DND-41 (cell line): ENCODE measurements at regions not wholly inside any gene's neighbourhood (a gene's known extent, or its start where the extent isn't known, plus 50 kb on each side); places are given as distances from the start of the nearest gene placed in this dataset.

Source experiments
- EZH2 ChIP-seq: IDR thresholded peaks from 3 replicates; pipeline ENCODE4 v1.6.1; 2012; ENCODE audit warnings: borderline replicate concordance, low read depth, mild to moderate bottlenecking, moderate library complexity, low read length, inconsistent platforms; ENCODE audit not compliant: severe bottlenecking
- TF ChIP-seq, protein P1 (sequence below): IDR thresholded peaks from 2 replicates; pipeline ENCODE4 v1.5.1; 2012; ENCODE audit warnings: borderline replicate concordance, low read length, moderate library complexity, mild to moderate bottlenecking; ENCODE audit not compliant: poor library complexity, severe bottlenecking; ENCODE audit errors: extremely low read depth

GRCh38 chrX:79524642-79525041, 157.5 kb upstream of the ITM2A start:
- TF ChIP-seq EZH2, result no peak
- TF ChIP-seq, protein P1, sequence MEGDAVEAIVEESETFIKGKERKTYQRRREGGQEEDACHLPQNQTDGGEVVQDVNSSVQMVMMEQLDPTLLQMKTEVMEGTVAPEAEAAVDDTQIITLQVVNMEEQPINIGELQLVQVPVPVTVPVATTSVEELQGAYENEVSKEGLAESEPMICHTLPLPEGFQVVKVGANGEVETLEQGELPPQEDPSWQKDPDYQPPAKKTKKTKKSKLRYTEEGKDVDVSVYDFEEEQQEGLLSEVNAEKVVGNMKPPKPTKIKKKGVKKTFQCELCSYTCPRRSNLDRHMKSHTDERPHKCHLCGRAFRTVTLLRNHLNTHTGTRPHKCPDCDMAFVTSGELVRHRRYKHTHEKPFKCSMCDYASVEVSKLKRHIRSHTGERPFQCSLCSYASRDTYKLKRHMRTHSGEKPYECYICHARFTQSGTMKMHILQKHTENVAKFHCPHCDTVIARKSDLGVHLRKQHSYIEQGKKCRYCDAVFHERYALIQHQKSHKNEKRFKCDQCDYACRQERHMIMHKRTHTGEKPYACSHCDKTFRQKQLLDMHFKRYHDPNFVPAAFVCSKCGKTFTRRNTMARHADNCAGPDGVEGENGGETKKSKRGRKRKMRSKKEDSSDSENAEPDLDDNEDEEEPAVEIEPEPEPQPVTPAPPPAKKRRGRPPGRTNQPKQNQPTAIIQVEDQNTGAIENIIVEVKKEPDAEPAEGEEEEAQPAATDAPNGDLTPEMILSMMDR, result peak; percentile 62
